ENCODE measurements at regions not wholly inside any gene's neighbourhood (a gene's known extent, or its start where the extent isn't known, plus 50 kb on each side); places are given as distances from the start of the nearest gene placed in this dataset.

DNA sequence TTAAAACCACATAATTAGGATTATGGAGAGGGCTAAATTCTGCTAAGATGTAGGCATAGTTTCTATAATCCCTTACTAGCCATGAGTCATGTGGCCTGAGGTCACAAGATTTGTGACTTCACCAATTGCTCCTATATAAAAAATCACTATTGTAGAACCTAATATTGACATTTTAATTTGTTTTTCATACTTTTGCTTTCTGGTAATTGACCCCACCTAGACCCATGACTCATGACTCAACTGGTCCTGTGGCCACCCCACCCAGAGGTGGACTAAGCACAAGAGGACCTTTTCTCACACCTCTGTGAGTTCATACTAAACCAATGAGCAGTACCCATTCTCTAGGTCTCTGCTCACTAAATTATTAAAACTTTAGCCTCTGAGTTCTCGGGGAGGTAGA lies 1567.5 kb upstream of the LRRTM1 start:
- TF ChIP-seq, protein P1, sequence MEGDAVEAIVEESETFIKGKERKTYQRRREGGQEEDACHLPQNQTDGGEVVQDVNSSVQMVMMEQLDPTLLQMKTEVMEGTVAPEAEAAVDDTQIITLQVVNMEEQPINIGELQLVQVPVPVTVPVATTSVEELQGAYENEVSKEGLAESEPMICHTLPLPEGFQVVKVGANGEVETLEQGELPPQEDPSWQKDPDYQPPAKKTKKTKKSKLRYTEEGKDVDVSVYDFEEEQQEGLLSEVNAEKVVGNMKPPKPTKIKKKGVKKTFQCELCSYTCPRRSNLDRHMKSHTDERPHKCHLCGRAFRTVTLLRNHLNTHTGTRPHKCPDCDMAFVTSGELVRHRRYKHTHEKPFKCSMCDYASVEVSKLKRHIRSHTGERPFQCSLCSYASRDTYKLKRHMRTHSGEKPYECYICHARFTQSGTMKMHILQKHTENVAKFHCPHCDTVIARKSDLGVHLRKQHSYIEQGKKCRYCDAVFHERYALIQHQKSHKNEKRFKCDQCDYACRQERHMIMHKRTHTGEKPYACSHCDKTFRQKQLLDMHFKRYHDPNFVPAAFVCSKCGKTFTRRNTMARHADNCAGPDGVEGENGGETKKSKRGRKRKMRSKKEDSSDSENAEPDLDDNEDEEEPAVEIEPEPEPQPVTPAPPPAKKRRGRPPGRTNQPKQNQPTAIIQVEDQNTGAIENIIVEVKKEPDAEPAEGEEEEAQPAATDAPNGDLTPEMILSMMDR (IDR thresholded peaks at IDR 0.05), result no peak

GRCh38 chr2:81870119-81870518 lies 1565.6 kb upstream of the LRRTM1 start:
- TF ChIP-seq, protein P1 (IDR thresholded peaks at IDR 0.05), result no peak

DNA sequence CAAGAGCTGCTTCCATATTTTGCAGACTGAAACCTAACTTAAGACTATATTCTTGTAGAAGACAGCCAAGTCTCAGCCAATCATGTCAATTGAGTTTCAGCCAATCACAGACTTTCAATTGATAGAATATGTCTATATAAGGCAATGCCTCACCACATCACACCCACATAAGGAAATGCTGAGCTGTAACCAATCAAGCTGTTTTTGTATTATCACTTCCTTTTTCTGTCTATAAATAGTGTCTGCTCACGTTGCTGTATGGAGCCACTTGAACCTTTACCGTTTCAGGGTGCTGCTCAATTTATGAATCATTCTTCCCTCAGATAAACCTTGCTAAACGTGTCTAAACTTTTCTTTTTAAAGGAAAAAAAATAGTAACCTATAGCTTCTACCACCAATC lies 1554.4 kb upstream of the LRRTM1 start:
- TF ChIP-seq, protein P1 (IDR thresholded peaks at IDR 0.05), result no peak

- TF ChIP-seq, protein P1 (IDR thresholded peaks at IDR 0.05), result no peak
Observed at GRCh38 chr2:81853341-81853740, 1548.8 kb upstream of the LRRTM1 start.

GRCh38 chr2:81852651-81853050 lies 1548.1 kb upstream of the LRRTM1 start:
- TF ChIP-seq, protein P1 (IDR thresholded peaks at IDR 0.05), result no peak

DNA sequence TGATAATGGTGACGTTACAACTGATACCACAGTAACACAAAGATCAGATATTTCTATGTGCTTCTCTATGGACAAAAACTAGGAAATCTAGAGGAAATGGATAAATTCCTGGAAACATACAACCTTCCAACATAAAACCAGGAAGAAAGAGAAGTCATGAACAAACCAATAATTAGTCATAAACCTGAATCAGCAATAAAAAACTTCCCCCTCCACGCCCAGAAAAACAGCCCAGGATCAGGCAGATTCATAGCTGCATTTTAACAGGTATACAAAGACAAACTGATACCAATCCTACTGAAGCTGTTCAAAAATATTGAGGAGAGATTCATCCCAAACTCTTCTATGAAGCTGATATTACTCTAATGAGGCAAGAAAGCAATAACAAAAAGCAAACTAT lies 1535.2 kb upstream of the LRRTM1 start:
- TF ChIP-seq, protein P1 (IDR thresholded peaks at IDR 0.05), result no peak

- TF ChIP-seq, protein P1 (IDR thresholded peaks at IDR 0.05), result no peak
Observed at GRCh38 chr2:81835321-81836000, 1530.9 kb upstream of the LRRTM1 start.

DNA sequence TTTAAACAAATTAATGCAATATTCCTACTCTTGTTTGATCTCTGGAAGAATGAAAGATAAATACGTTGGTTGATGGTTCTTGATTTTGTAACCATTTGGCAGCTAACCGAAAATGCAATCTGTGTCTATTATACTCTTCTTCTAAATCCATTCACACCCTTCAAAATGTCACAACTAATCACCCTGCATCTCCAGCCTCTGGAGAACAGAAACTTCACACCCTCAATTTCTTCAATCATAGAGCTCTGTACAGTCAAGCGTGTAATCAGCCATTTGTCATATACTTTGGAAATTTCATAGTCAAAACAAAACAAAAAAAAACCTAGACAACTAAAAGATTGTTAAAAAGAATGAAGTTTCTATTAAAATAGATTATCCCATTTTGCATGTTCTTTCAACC lies 1482.3 kb upstream of the LRRTM1 start:
- TF ChIP-seq, protein P1 (IDR thresholded peaks at IDR 0.05), result no peak
